Thyroid gland (tissue), 4 donors: ENCODE measurements at regions not wholly inside any gene's neighbourhood (a gene's known extent, or its start where the extent isn't known, plus 50 kb on each side); places are given as distances from the start of the nearest gene placed in this dataset.
"Not testable (repeated sequence)": the region's sequence is repeated elsewhere in the genome, so short reads cannot be mapped to it uniquely, and the experiment has no call there.

Source experiments
- DNase-seq, 2 donors: peaks; one replicate each; pipeline ENCODE4 v3.0.0-alpha.2; 2019
- H3K27ac ChIP-seq, 3 donors: fragments of 200-600 bp; sonication (generic); 1 replicate in 2 of 3; 2 replicates in 1 of 3; pipeline ENCODE4 v1.5.1; 2016 to 2019; ENCODE audit warnings: mild to moderate bottlenecking in 1 of 3, moderate library complexity in 1 of 3
- H3K27me3 ChIP-seq: fragments of 200-600 bp; sonication (generic); one replicate; pipeline ENCODE4 v1.5.1; 2019
- H3K36me3 ChIP-seq, 2 donors: fragments of 200-600 bp; sonication (generic); one replicate each; pipeline ENCODE4 v1.5.1; 2016 to 2019
- H3K4me1 ChIP-seq, 2 donors: fragments of 200-600 bp; sonication (generic); one replicate each; pipeline ENCODE4 v1.5.1; 2017 to 2019
- H3K4me3 ChIP-seq, 3 donors: fragments of 200-600 bp; sonication (generic); replicated peaks in 1 of 3; 1 replicate in 2 of 3; 2 replicates in 1 of 3; pipeline ENCODE4 v1.5.1; 2016; ENCODE audit warnings: mild to moderate bottlenecking in 1 of 3
- H3K9me3 ChIP-seq: fragments of 200-600 bp; sonication (generic); one replicate; pipeline ENCODE4 v1.5.1; 2017
- CTCF ChIP-seq, 6 experiments: fragments of 200-600 bp in 3 of 6; fragments of 450-650 bp in 3 of 6; sonication (generic) in 3 of 6; IDR thresholded peaks; one replicate each; pipeline ENCODE4 v1.5.1; 2016 to 2019; ENCODE audit warnings: antibody characterized with exemption in 6 of 6, mild to moderate bottlenecking in 2 of 6, inconsistent platforms in 1 of 6, moderate library complexity in 1 of 6
- POLR2A ChIP-seq, 2 donors: fragments of 450-650 bp; IDR thresholded peaks; one replicate each; pipeline ENCODE4 v1.6.1; 2017; ENCODE audit warnings: antibody characterized with exemption in 2 of 2, mild to moderate bottlenecking in 2 of 2, moderate library complexity in 1 of 2
- WGBS, 2 donors: methylation state at CpG; one replicate each; pipeline ENCODE4 v1.1.5; 2017; 5-methylcytosine and 5-hydroxymethylcytosine counted together
- intact Hi-C: fragments of 100-400 bp; cut with DNase I; formaldehyde crosslinking; loops from one replicate; pipeline ENCODE4 v1.15.1; 2023

DNA sequence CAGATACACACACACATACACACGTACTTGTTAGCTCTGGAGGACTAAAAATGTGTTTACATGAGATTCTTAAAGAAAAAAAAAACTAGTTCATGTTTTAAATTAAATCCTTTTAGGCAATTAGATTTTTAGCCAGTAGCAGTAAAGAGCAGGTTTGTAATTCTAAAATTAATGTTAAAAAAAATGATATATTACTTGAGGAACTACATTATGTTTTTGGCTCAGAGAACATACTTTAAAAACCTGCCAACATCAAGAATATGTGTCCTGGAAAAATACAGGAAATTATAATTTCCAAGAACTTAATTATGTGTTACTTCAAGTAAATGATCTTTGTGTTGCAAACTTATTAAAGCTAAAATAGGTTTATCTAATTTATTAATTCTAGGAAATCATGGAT, 594.3 kb upstream of the PCDH7 start:
- intact Hi-C loops: no loop called here
- Histone ChIP-seq H3K27me3 (no peaks in the 10 kb centered on the region), H3K9me3 (no peaks in the 10 kb centered on the region), H3K36me3 (no peaks in the 10 kb centered on the region), H3K4me3 (no peak overlapping the region), H3K4me1 (no peaks in the 10 kb centered on the region), H3K27ac (no peak overlapping the region)
- 68 to 76% methylated on average over 1 of the region's 1 CpG for WGBS, 2 donors
- TF ChIP-seq CTCF (IDR thresholded peaks at IDR 0.05): no peak
- no peak for TF ChIP-seq POLR2A (IDR thresholded peaks at IDR 0.05)
- no peak for DNase-seq

- Histone ChIP-seq H3K36me3 (no peaks in the 10 kb centered on the region), H3K4me1 (no peaks in the 10 kb centered on the region), H3K4me3 (no peak overlapping the region), H3K27ac (no peak overlapping the region), H3K9me3 (no peaks in the 10 kb centered on the region), H3K27me3 (no peaks in the 10 kb centered on the region)
- 58 to 74% methylated on average over 1 of the region's 1 CpG for WGBS, 2 donors
- intact Hi-C loops: no loop called here
- no peak for DNase-seq
- TF ChIP-seq CTCF (IDR thresholded peaks at IDR 0.05) (no peak), POLR2A (IDR thresholded peaks at IDR 0.05) (no peak)
Observed at GRCh38 chr4:30126351-30126750, 593.8 kb upstream of the PCDH7 start.

- H3K4me3 ChIP-seq, H3K27ac ChIP-seq, DNase-seq, H3K9me3 ChIP-seq, H3K27me3 ChIP-seq, intact Hi-C loops, H3K36me3 ChIP-seq, H3K4me1 ChIP-seq: not testable (repeated sequence)
- WGBS, 2 donors: 89 to 94% methylated on average over 5 of the region's 5 CpGs
Observed at GRCh38 chr4:30148828-30149227, 571.3 kb upstream of the PCDH7 start.

DNA sequence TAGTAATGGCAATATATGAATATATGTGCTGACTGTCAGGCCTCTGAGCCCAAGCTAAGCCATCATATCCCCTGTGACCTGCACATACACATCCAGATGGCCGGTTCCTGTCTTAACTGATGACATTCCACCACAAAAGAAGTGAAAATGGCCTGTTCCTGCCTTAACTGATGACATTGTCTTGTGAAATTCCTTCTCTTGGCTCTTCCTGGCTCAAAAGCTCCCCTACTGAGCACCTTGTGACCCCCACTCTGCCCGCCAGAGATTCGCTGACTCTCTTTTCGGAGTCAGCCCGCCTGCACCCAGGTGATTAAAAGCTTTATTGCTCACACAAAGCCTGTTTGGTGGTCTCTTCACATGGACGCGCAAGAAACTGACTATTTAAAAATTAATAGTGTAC, 570.6 kb upstream of the PCDH7 start:
- WGBS, 2 donors: 91 to 96% methylated on average over 7 of the region's 7 CpGs
- DNase-seq, H3K4me3 ChIP-seq, H3K36me3 ChIP-seq, H3K27ac ChIP-seq, H3K4me1 ChIP-seq, H3K9me3 ChIP-seq, H3K27me3 ChIP-seq, intact Hi-C loops: not testable (repeated sequence)

DNA sequence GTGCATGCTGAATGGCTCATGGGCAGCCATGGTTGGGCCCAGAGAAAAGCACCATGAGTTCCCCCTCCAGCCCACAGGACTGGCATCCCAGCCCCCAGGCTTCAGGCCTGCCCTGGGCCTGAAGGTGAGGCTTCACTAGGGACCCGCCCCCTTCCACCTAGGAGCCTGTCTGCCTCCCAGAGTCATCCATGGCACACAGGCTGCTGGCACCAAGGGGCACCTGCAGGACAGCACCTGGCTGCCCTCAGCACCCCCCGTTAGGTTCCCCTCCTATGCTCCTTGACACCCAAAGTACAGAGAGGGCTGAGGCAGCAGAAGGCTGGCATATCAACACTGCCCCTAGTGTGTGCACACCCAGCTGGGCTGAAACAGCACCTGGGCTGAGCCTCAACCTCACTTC, 566.7 kb upstream of the PCDH7 start:
- H3K4me3 ChIP-seq: no peak overlapping the region
- 95 to 100% methylated on average over 2 of the region's 2 CpGs for WGBS, 2 donors
- H3K36me3 ChIP-seq: no peaks in the 10 kb centered on the region
- H3K4me1 ChIP-seq: no peaks in the 10 kb centered on the region
- H3K27me3 ChIP-seq: no peaks in the 10 kb centered on the region
- no peak overlapping the region for H3K27ac ChIP-seq
- TF ChIP-seq CTCF (IDR thresholded peaks at IDR 0.05): no peak
- TF ChIP-seq POLR2A (IDR thresholded peaks at IDR 0.05): no peak
- DNase-seq: no peak
- no peaks in the 10 kb centered on the region for H3K9me3 ChIP-seq
- intact Hi-C loops: no loop called here

GRCh38 chr4:30160140-30160539, 560.0 kb upstream of the PCDH7 start:
- WGBS, 2 donors: 52 to 63% methylated on average over 2 of the region's 2 CpGs
- intact Hi-C loops: no loop called here
- H3K36me3 ChIP-seq: no peaks in the 10 kb centered on the region

More at GRCh38 chr4:30160140-30160539, 560.0 kb upstream of the PCDH7 start:
- Histone ChIP-seq H3K4me3 (no peak overlapping the region), H3K4me1 (no peaks in the 10 kb centered on the region), H3K27me3 (no peaks in the 10 kb centered on the region), H3K9me3 (no peaks in the 10 kb centered on the region), H3K27ac (no peak overlapping the region)
- no peak for TF ChIP-seq POLR2A (IDR thresholded peaks at IDR 0.05)
- no peak for TF ChIP-seq CTCF (IDR thresholded peaks at IDR 0.05)
- DNase-seq: no peak
